ENCODE measurements at regions not wholly inside any gene's neighbourhood (a gene's known extent, or its start where the extent isn't known, plus 50 kb on each side); places are given as distances from the start of the nearest gene placed in this dataset.
"Not testable (repeated sequence)": the region's sequence is repeated elsewhere in the genome, so short reads cannot be mapped to it uniquely, and the experiment has no call there.

- DNase-seq: not testable (repeated sequence)
These were observed 121.8 kb upstream of the SLC13A1 start for GRCh38 chr7:123321578-123321977.

GRCh38 chr7:123319911-123320310 lies 120.1 kb upstream of the SLC13A1 start:
- DNase-seq: no peak

GRCh38 chr7:123314886-123315285 lies 115.1 kb upstream of the SLC13A1 start:
- no peak for DNase-seq

GRCh38 chr7:123308254-123308951 lies 108.6 kb upstream of the SLC13A1 start:
- DNase-seq: no peak

GRCh38 chr7:123305840-123306375 lies 106.1 kb upstream of the SLC13A1 start:
- peak; percentile 58 for DNase-seq

- no peak for DNase-seq
These were observed 104.2 kb upstream of the SLC13A1 start for GRCh38 chr7:123303926-123304325.

GRCh38 chr7:123296965-123297364 lies 97.2 kb upstream of the SLC13A1 start:
- DNase-seq: no peak

GRCh38 chr7:123293710-123294109 lies 93.9 kb upstream of the SLC13A1 start:
- DNase-seq: no peak

- no peak for DNase-seq
These were observed 92.5 kb upstream of the SLC13A1 start for GRCh38 chr7:123292227-123292626.

- DNase-seq: no peak
These were observed 89.4 kb upstream of the SLC13A1 start for GRCh38 chr7:123289200-123289599.

- no peak for DNase-seq
These were observed 85.4 kb upstream of the SLC13A1 start for GRCh38 chr7:123285076-123285700.

GRCh38 chr7:123283373-123283772 lies 83.6 kb upstream of the SLC13A1 start:
- no peak for DNase-seq

- DNase-seq: no peak
These were observed 82.4 kb upstream of the SLC13A1 start for GRCh38 chr7:123282181-123282580.

GRCh38 chr7:123279949-123280348 lies 80.2 kb upstream of the SLC13A1 start:
- no peak for DNase-seq

- DNase-seq: no peak
These were observed 75.4 kb upstream of the SLC13A1 start for GRCh38 chr7:123275036-123275753.

- no peak for DNase-seq
These were observed 73.4 kb upstream of the SLC13A1 start for GRCh38 chr7:123273185-123273584.

GRCh38 chr7:123271856-123272255 lies 72.1 kb upstream of the SLC13A1 start:
- no peak for DNase-seq

GRCh38 chr7:123271231-123271630 lies 71.5 kb upstream of the SLC13A1 start:
- peak; percentile 21 for DNase-seq

- DNase-seq: no peak
These were observed 70.8 kb upstream of the SLC13A1 start for GRCh38 chr7:123270570-123270969.

- DNase-seq: no peak
These were observed 66.1 kb upstream of the SLC13A1 start for GRCh38 chr7:123265853-123266252.

- DNase-seq: not testable (repeated sequence)
These were observed 65.1 kb upstream of the SLC13A1 start for GRCh38 chr7:123264820-123265219.

GRCh38 chr7:123260428-123260960 lies 60.7 kb upstream of the SLC13A1 start:
- no peak for DNase-seq

- no peak for DNase-seq
These were observed 60.0 kb upstream of the SLC13A1 start for GRCh38 chr7:123259759-123260158.
